ENCODE measurements at regions not wholly inside any gene's neighbourhood (a gene's known extent, or its start where the extent isn't known, plus 50 kb on each side); places are given as distances from the start of the nearest gene placed in this dataset.

GRCh38 chr6:81455641-81456040 is 296.8 kb downstream of the TENT5A start:
- Histone ChIP-seq H3K36me3 (ENCODE audit: insufficient read depth, low read length) (no peaks in the 10 kb centered on the region), H3K9me2 (ENCODE audit: insufficient read depth, low read length) (no peaks in the 10 kb centered on the region), H3K27ac (ENCODE audit: low read length) (no peak overlapping the region), H4K20me1 (ENCODE audit: insufficient read depth) (no peaks in the 10 kb centered on the region), H3K4me2 (ENCODE audit: low read length) (no peak overlapping the region), H3K4me3 (ENCODE audit: low read length) (no peak overlapping the region), H3K79me2 (replicated peaks; ENCODE audit: insufficient read depth, low read length) (no peaks in the 10 kb centered on the region), H3K9me3 (ENCODE audit: low read length) (no peaks in the 10 kb centered on the region), H3K27me3 (ENCODE audit: insufficient read depth, low read depth, low read length) (no peaks in the 10 kb centered on the region), H3K9ac (ENCODE audit: low read length) (no peak overlapping the region), H3F3A (ENCODE audit: insufficient read depth, low read length, poor library complexity, severe bottlenecking) (no peaks in the 10 kb centered on the region), H2AFZ (ENCODE audit: low read depth, low read length) (no peak overlapping the region)
- no peak for TF ChIP-seq CTCF (IDR thresholded peaks at IDR 0.05; ENCODE audit: poor library complexity, severe bottlenecking)
- no peak for TF ChIP-seq SMC3 (conservative IDR thresholded peaks at IDR 0.05; ENCODE audit: poor library complexity)

- Histone ChIP-seq H2AFZ (ENCODE audit: low read depth, low read length) (no peak overlapping the region), H4K20me1 (ENCODE audit: insufficient read depth) (no peaks in the 10 kb centered on the region), H3K9ac (ENCODE audit: low read length) (no peak overlapping the region), H3K9me2 (ENCODE audit: insufficient read depth, low read length) (no peaks in the 10 kb centered on the region), H3K27me3 (ENCODE audit: insufficient read depth, low read depth, low read length) (no peaks in the 10 kb centered on the region), H3K4me3 (ENCODE audit: low read length) (no peak overlapping the region), H3K36me3 (ENCODE audit: insufficient read depth, low read length) (no peaks in the 10 kb centered on the region), H3K4me2 (ENCODE audit: low read length) (no peak overlapping the region), H3K79me2 (replicated peaks; ENCODE audit: insufficient read depth, low read length) (no peaks in the 10 kb centered on the region), H3K9me3 (ENCODE audit: low read length) (no peaks in the 10 kb centered on the region), H3K27ac (ENCODE audit: low read length) (no peak overlapping the region), H3F3A (ENCODE audit: insufficient read depth, low read length, poor library complexity, severe bottlenecking) (no peaks in the 10 kb centered on the region)
- TF ChIP-seq EZH2 (IDR thresholded peaks at IDR 0.05; ENCODE audit: borderline replicate concordance, insufficient read depth, low read length, poor library complexity, severe bottlenecking) (no peak), RAD21 (conservative IDR thresholded peaks at IDR 0.05) (no peak)
Measured at GRCh38 chr6:81451787-81452186, 300.7 kb downstream of the TENT5A start.

GRCh38 chr6:81450180-81450579 is 302.3 kb downstream of the TENT5A start:
- Histone ChIP-seq H3K79me2 (replicated peaks; ENCODE audit: insufficient read depth, low read length) (no peaks in the 10 kb centered on the region), H4K20me1 (ENCODE audit: insufficient read depth) (no peaks in the 10 kb centered on the region), H3K4me2 (ENCODE audit: low read length) (no peak overlapping the region), H3K27me3 (ENCODE audit: insufficient read depth, low read depth, low read length) (no peaks in the 10 kb centered on the region), H3K36me3 (ENCODE audit: insufficient read depth, low read length) (no peaks in the 10 kb centered on the region), H3K9me3 (ENCODE audit: low read length) (no peaks in the 10 kb centered on the region), H3F3A (ENCODE audit: insufficient read depth, low read length, poor library complexity, severe bottlenecking) (no peaks in the 10 kb centered on the region), H3K9ac (ENCODE audit: low read length) (no peak overlapping the region), H3K4me3 (ENCODE audit: low read length) (no peak overlapping the region), H2AFZ (ENCODE audit: low read depth, low read length) (no peak overlapping the region), H3K9me2 (ENCODE audit: insufficient read depth, low read length) (no peaks in the 10 kb centered on the region), H3K27ac (ENCODE audit: low read length) (no peak overlapping the region)
- TF ChIP-seq POLR2AphosphoS5 (IDR thresholded peaks at IDR 0.05) = no peak
- no peak for TF ChIP-seq EP300 (conservative IDR thresholded peaks at IDR 0.05; ENCODE audit: poor library complexity, severe bottlenecking)
- TF ChIP-seq TAF1 (IDR thresholded peaks at IDR 0.05; ENCODE audit: low read depth) = no peak
- no peak for TF ChIP-seq MXI1 (conservative IDR thresholded peaks at IDR 0.05; ENCODE audit: poor library complexity, severe bottlenecking)
- TF ChIP-seq REST (IDR thresholded peaks at IDR 0.05; ENCODE audit: borderline replicate concordance) = no peak
- no peak for TF ChIP-seq RAD21 (conservative IDR thresholded peaks at IDR 0.05)
- TF ChIP-seq CTCF (IDR thresholded peaks at IDR 0.05; ENCODE audit: poor library complexity, severe bottlenecking) = no peak
- TF ChIP-seq EZH2 (IDR thresholded peaks at IDR 0.05; ENCODE audit: borderline replicate concordance, insufficient read depth, low read length, poor library complexity, severe bottlenecking) = no peak
- no peak for TF ChIP-seq SMC3 (conservative IDR thresholded peaks at IDR 0.05; ENCODE audit: poor library complexity)
